ENCODE measurements at regions not wholly inside any gene's neighbourhood (a gene's known extent, or its start where the extent isn't known, plus 50 kb on each side); places are given as distances from the start of the nearest gene placed in this dataset.

DNA sequence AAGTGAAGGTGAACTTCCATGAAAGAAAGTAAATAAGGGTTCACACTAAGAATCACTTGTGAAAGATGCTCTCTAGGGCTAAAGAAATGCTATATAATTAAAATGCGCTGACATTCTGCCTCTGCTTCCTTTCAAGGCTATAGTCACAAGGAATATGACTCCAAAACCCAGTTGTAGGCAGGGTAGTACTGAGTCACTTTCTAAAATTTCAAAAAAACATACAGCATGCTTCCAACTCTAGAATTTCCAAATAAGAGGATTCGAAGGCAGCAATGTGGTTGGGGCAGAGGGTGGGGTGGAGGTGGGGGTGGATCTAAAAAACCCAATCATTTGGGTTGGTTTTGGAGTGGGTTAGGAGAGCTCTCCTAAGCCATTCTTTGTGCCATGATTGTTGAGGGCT is 84.6 kb downstream of the HMHB1 start:
- no peak for TF ChIP-seq EZH2 (IDR thresholded peaks at IDR 0.05)
- no peak for TF ChIP-seq POLR2AphosphoS5 (IDR thresholded peaks at IDR 0.05; ENCODE audit: borderline replicate concordance, low read depth, low read length)
